NCI-H2029 treated with DMSO at 0.1 percent for 48 hours (cell line): ENCODE measurements at regions not wholly inside any gene's neighbourhood (a gene's known extent, or its start where the extent isn't known, plus 50 kb on each side); places are given as distances from the start of the nearest gene placed in this dataset.

Experiments
- DNase-seq: peaks from one replicate; lab custom pipeline; 2025; lab: John Stamatoyannopoulos, UW

- DNase-seq, result no peak
Measured at GRCh38 chr4:18878561-18878960, 857.0 kb upstream of the LCORL start.

- no peak for DNase-seq
Measured at GRCh38 chr4:18869166-18869565, 847.6 kb upstream of the LCORL start.

- no peak for DNase-seq
Measured at GRCh38 chr4:18860836-18861530, 839.4 kb upstream of the LCORL start.

GRCh38 chr4:18859468-18859867, 837.9 kb upstream of the LCORL start:
- no peak for DNase-seq

GRCh38 chr4:18858229-18858922, 836.8 kb upstream of the LCORL start:
- no peak for DNase-seq

- DNase-seq, result no peak
Measured at GRCh38 chr4:18850867-18851266, 829.3 kb upstream of the LCORL start.

GRCh38 chr4:18847249-18847890, 825.8 kb upstream of the LCORL start:
- no peak for DNase-seq

GRCh38 chr4:18846313-18846712, 824.8 kb upstream of the LCORL start:
- no peak for DNase-seq

GRCh38 chr4:18844726-18845125, 823.2 kb upstream of the LCORL start:
- no peak for DNase-seq

- DNase-seq, result no peak
Measured at GRCh38 chr4:18842431-18842830, 820.9 kb upstream of the LCORL start.

GRCh38 chr4:18840481-18840880, 818.9 kb upstream of the LCORL start:
- no peak for DNase-seq

GRCh38 chr4:18816228-18816895, 794.8 kb upstream of the LCORL start:
- no peak for DNase-seq

- DNase-seq, result no peak
Measured at GRCh38 chr4:18815779-18816173, 794.2 kb upstream of the LCORL start.

- no peak for DNase-seq
Measured at GRCh38 chr4:18815081-18815778, 793.7 kb upstream of the LCORL start.

GRCh38 chr4:18813771-18814170, 792.2 kb upstream of the LCORL start:
- no peak for DNase-seq

GRCh38 chr4:18813055-18813454, 791.5 kb upstream of the LCORL start:
- no peak for DNase-seq

- DNase-seq, result no peak
Measured at GRCh38 chr4:18803781-18804180, 782.2 kb upstream of the LCORL start.

- DNase-seq, result no peak
Measured at GRCh38 chr4:18798123-18798522, 776.6 kb upstream of the LCORL start.

GRCh38 chr4:18795794-18796193, 774.2 kb upstream of the LCORL start:
- no peak for DNase-seq

- no peak for DNase-seq
Measured at GRCh38 chr4:18777190-18777930, 755.8 kb upstream of the LCORL start.

- DNase-seq, result no peak
Measured at GRCh38 chr4:18767921-18768320, 746.4 kb upstream of the LCORL start.
